ENCODE measurements at regions not wholly inside any gene's neighbourhood (a gene's known extent, or its start where the extent isn't known, plus 50 kb on each side); places are given as distances from the start of the nearest gene placed in this dataset.

DNA sequence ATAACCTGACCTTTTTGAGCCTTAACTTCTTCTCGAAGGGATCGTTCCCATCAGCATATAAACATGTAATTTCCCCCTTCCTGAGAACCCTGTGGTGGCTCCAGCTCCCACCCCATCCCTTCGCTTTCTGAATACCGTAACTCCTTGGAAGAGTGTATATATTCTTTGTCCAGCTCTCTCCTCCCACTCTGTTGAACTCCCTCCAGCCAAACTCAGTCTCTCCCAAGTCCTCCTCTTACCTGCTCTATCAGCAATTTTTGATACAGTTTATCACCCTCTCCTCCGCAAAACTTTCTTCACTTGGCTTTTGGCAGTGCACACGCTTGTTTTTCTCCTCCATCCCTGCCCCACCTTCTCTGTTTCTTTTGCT lies 109.9 kb upstream of the SLC25A33 start:
- H3K27ac ChIP-seq (ENCODE audit: low read length), result peak overlapping the region; percentile 65
- no peak for DNase-seq

DNA sequence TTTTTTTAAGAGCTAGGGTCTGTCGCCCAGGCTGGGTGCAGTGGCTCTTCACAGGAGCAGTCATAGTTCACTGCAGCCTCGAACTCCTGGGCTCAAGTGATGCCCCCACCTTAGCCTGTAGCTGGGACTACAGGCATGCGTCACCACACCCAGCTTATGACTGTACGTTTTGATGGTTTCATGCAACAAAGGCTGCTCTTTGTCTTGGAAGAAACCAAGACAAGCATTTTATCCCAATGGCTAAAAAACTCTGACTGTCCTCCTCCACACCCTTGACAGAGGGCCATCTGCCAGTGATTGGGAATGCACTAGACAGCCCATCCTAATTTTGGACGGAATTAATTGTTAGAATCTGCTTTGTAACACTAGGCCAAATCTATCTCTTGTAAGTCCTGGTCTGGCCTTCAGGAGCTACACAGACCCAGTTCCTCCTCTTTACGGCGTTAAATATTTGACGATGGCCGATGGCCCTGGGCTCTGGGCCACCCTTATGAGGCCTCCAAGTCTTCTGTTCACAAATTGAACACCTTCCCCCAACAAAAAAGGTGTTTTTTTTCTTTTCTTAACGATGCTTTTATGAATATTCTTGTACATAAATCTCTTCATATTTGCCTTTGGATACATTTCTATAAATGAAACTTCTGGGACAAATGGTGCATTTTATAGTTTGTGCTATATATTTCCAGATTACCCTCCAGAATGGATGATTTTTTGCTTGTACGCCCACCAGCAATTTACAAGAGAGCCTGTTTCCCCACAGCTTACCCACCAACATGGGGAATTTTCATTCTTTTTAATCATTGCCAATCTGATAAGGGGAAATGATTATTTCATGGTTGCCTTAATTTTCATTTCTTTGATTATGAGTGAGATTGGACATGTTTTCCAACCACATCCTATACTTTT lies 104.8 kb upstream of the SLC25A33 start:
- Histone ChIP-seq H3K36me3 (ENCODE audit: control insufficient read depth, insufficient read depth, low read length) (no peaks in the 10 kb centered on the region), H3K27ac (ENCODE audit: low read length) (peak overlapping the region; percentile 51), H3K9me3 (ENCODE audit: control insufficient read depth, low read depth, low read length) (no peaks in the 10 kb centered on the region), H3K4me1 (ENCODE audit: control insufficient read depth, insufficient read depth, low read length) (peaks cover 55% of the 10 kb centered on the region), H3K4me3 (ENCODE audit: low read length) (no peak overlapping the region), H3K27me3 (ENCODE audit: control insufficient read depth, insufficient read depth, low read length) (no peaks in the 10 kb centered on the region)
- DNase-seq, result no peak
- WGBS (ENCODE audit: insufficient coverage, low lambda C conversion rate), result 73% methylated on average over 3 of the region's 11 CpGs

More for the DNA sequence above, 109.9 kb upstream of the SLC25A33 start:
- WGBS (ENCODE audit: insufficient coverage, low lambda C conversion rate), result 63% methylated on average over 3 of the region's 6 CpGs
- Histone ChIP-seq H3K4me1 (ENCODE audit: control insufficient read depth, insufficient read depth, low read length) (peaks cover 17% of the 10 kb centered on the region), H3K4me3 (ENCODE audit: low read length) (peak overlapping the region; percentile 63), H3K9me3 (ENCODE audit: control insufficient read depth, low read depth, low read length) (no peaks in the 10 kb centered on the region), H3K36me3 (ENCODE audit: control insufficient read depth, insufficient read depth, low read length) (no peaks in the 10 kb centered on the region), H3K27me3 (ENCODE audit: control insufficient read depth, insufficient read depth, low read length) (no peaks in the 10 kb centered on the region)

DNA sequence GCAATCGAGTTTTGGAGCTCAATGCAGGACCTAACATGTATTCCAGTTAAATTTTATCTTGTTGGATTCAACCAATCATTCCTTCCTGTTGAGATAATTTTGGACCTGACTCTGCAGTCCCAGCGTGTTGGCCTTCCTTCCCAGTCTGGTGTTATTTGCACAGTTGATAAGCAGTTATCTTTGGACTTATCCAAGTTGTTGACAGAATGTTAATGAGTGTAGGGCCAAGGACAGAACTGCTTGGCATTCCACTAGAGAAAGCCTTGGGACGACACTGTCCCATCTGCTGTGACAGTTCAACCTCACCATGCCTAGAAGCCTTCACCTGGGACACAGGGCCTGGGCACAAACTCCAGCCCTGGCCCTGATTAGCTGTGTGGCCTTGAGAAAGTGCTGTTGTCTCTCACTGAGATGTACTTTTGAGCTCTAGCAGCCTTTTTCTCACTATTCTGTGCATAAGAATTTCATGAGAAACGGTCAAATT lies 104.1 kb upstream of the SLC25A33 start:
- Histone ChIP-seq H3K36me3 (ENCODE audit: control insufficient read depth, insufficient read depth, low read length) (no peaks in the 10 kb centered on the region), H3K4me3 (ENCODE audit: low read length) (no peak overlapping the region), H3K27me3 (ENCODE audit: control insufficient read depth, insufficient read depth, low read length) (no peaks in the 10 kb centered on the region), H3K4me1 (ENCODE audit: control insufficient read depth, insufficient read depth, low read length) (peaks cover 55% of the 10 kb centered on the region), H3K27ac (ENCODE audit: low read length) (peak overlapping the region; percentile 88), H3K9me3 (ENCODE audit: control insufficient read depth, low read depth, low read length) (no peaks in the 10 kb centered on the region)
- WGBS (ENCODE audit: insufficient coverage, low lambda C conversion rate), result 38% methylated on average over 1 of the region's 4 CpGs
- DNase-seq, result peak; percentile 58 to 82

DNA sequence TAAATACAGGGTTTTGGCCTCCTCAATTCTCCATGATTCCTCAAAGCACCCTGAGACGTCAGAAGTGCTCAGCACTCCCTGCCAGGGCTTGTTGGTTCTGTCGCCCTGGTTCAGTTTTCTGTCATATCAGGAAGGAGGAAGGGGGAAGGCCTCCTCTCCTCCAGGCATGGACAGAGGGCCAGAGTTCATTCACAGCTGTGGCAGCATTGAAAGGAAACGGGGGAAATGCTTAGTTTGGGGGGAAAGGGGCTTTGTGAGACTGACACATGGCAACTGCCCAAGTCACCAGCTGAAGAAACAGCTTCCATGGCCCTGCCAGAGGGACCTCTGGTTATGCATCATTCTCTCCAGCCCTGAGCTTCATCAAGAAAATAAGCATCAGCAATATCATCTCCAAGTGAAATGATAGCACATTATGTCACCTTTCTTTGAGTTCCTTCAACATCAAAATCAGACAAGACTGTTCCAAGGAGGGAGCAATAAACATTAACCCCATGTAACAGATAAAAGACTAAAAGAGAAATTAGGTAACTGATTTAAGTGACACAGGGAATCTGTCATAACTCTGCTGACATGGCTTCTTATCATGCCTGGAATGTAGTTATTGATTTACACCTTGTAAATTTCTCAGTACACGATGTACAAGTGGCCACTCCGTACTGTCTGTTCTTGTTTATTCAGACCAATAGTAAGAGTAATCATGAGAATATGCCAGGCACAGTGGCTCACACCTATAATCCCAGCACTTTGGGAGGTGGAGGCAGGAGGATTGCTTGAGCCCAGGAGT lies 103.2 kb upstream of the SLC25A33 start:
- no peak overlapping the region for H3K4me3 ChIP-seq (ENCODE audit: low read length)
- WGBS (ENCODE audit: insufficient coverage, low lambda C conversion rate), result no CpG with 5 or more reads among the region's 5 CpGs
- DNase-seq, result peak; percentile 64 to 82
- no peaks in the 10 kb centered on the region for H3K27me3 ChIP-seq (ENCODE audit: control insufficient read depth, insufficient read depth, low read length)
- peak overlapping the region; percentile 88 for H3K27ac ChIP-seq (ENCODE audit: low read length)
- H3K9me3 ChIP-seq (ENCODE audit: control insufficient read depth, low read depth, low read length), result no peaks in the 10 kb centered on the region
- H3K4me1 ChIP-seq (ENCODE audit: control insufficient read depth, insufficient read depth, low read length), result peaks cover 59% of the 10 kb centered on the region
- H3K36me3 ChIP-seq (ENCODE audit: control insufficient read depth, insufficient read depth, low read length), result no peaks in the 10 kb centered on the region

DNA sequence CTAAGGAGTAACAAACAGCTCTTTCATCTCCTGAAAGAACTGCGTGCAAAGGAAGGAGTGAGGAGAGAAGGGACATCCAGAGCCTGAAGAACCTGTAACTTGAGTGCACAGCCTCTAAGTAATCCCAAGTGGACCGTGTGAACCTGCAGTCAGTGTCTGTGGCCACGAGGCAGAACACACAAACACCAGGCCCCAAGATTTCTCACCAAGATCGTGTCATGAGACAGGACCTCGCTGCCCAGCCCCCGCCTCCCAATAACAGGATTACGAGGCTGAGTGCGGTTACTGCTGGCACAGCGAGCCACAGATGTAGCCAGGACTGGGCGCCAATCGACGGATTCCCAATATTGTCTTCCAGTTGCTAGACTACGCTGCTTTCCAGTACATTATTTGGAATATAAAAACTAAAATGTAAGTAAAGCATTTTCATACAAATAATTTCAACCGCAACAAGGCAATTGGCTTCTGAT lies 101.3 kb upstream of the SLC25A33 start:
- H3K27ac ChIP-seq (ENCODE audit: low read length), result peak overlapping the region; percentile 58
- H3K4me1 ChIP-seq (ENCODE audit: control insufficient read depth, insufficient read depth, low read length), result peaks cover 76% of the 10 kb centered on the region
- H3K27me3 ChIP-seq (ENCODE audit: control insufficient read depth, insufficient read depth, low read length), result no peaks in the 10 kb centered on the region
- no peaks in the 10 kb centered on the region for H3K9me3 ChIP-seq (ENCODE audit: control insufficient read depth, low read depth, low read length)
- H3K4me3 ChIP-seq (ENCODE audit: low read length), result no peak overlapping the region
- no peak for DNase-seq
- 80% methylated on average over 2 of the region's 14 CpGs for WGBS (ENCODE audit: insufficient coverage, low lambda C conversion rate)
- H3K36me3 ChIP-seq (ENCODE audit: control insufficient read depth, insufficient read depth, low read length), result no peaks in the 10 kb centered on the region

DNA sequence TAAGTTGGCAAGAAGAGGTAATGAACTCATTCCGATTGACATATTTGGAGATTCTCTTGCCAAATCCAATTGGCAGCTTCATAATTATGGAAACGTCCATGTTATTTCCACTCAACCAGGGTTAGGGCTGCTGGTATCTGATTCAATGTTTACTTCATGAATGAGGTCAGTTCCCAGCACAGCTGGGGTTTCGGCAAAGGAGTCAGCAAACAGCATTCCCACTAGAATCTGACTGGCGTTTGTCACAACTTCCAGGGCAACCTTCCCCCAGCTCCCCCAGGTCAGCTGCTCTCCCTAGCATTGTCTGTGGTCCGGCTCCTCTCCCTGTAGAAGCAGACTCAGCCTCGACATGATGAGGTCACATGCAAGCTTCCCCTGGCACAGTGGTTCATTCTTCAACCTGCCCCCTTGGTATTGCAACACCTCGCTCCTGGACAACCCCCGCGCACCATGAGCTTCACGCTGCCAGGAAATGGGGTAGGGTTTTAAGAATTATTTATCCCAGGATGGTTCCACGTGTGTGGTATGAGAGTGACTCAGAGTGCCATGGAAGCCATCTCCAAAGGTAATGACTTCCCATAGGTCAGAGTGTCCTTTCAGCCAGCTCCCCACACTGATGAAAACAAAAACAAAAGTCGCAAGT lies 100.7 kb upstream of the SLC25A33 start:
- no peaks in the 10 kb centered on the region for H3K27me3 ChIP-seq (ENCODE audit: control insufficient read depth, insufficient read depth, low read length)
- no peaks in the 10 kb centered on the region for H3K9me3 ChIP-seq (ENCODE audit: control insufficient read depth, low read depth, low read length)
- H3K4me1 ChIP-seq (ENCODE audit: control insufficient read depth, insufficient read depth, low read length), result peaks cover 80% of the 10 kb centered on the region
- no peaks in the 10 kb centered on the region for H3K36me3 ChIP-seq (ENCODE audit: control insufficient read depth, insufficient read depth, low read length)
- no peak overlapping the region for H3K4me3 ChIP-seq (ENCODE audit: low read length)
- peak; percentile 34 to 60 for DNase-seq
- WGBS (ENCODE audit: insufficient coverage, low lambda C conversion rate), result no CpG with 5 or more reads among the region's 12 CpGs
- H3K27ac ChIP-seq (ENCODE audit: low read length), result peak overlapping the region; percentile 58

DNA sequence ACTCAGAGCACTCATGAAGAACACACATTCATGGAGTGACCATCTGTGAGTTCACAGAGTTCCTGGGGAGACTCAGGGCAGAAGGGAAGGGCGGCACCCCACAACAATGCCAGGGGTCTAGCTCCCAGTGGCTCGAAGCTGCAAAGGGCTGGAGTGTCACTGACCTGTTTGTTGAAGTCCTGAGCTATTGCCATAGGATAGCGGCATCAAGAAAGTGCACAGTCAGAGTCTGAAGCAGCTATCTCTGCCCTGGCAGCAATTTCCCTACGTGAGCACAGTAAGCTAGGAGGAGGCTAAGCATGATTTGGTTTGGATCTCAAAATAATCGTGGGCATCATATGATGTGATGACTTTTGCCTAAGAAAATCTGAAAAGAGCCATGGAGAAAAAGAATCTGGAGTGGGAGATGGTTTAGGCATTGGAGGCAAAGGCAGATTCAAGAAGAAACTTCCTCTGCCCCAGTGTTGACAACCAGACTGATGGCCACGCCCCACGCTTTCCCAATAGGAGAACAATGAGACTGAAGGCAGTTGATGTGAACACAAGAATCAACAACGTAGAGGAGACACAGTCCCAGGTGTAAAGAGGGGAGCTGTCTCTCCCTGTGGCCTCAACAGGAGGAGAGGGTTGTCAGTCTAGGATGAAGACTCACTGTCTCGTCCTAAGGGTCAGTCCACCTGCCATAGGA lies 100.0 kb upstream of the SLC25A33 start:
- no peaks in the 10 kb centered on the region for H3K36me3 ChIP-seq (ENCODE audit: control insufficient read depth, insufficient read depth, low read length)
- peak overlapping the region; percentile 58 for H3K27ac ChIP-seq (ENCODE audit: low read length)
- H3K4me3 ChIP-seq (ENCODE audit: low read length), result no peak overlapping the region
- no peaks in the 10 kb centered on the region for H3K27me3 ChIP-seq (ENCODE audit: control insufficient read depth, insufficient read depth, low read length)
- WGBS (ENCODE audit: insufficient coverage, low lambda C conversion rate), result 80% methylated on average over 1 of the region's 9 CpGs
- no peaks in the 10 kb centered on the region for H3K9me3 ChIP-seq (ENCODE audit: control insufficient read depth, low read depth, low read length)
- DNase-seq, result peak in 1 of 2 donors; percentile 61
- peaks cover 79% of the 10 kb centered on the region for H3K4me1 ChIP-seq (ENCODE audit: control insufficient read depth, insufficient read depth, low read length)

DNA sequence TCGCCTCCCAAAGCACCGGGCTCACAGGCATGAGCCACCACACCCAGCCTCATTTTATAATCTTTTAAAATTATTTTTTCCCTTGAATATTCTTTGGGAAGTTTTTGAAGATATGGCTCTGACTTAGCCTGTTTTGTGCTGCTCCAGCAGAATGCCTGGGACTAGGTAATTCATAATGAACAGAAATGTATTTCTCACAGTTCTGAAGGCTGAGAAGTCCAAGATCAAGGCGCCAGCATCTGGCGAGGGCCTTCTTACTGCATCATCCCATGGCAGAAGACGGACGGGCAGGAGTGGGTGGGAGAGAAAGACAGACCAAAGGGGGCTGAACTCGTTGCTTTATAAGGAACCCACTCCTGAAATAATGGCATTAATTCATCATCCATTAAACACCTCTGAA lies 99.0 kb upstream of the SLC25A33 start:
- Histone ChIP-seq H3K27me3 (ENCODE audit: control insufficient read depth, insufficient read depth, low read length) (no peaks in the 10 kb centered on the region), H3K27ac (ENCODE audit: low read length) (no peak overlapping the region), H3K9me3 (ENCODE audit: control insufficient read depth, low read depth, low read length) (no peaks in the 10 kb centered on the region), H3K4me1 (ENCODE audit: control insufficient read depth, insufficient read depth, low read length) (peaks cover 75% of the 10 kb centered on the region), H3K36me3 (ENCODE audit: control insufficient read depth, insufficient read depth, low read length) (no peaks in the 10 kb centered on the region), H3K4me3 (ENCODE audit: low read length) (no peak overlapping the region)
- no peak for DNase-seq
- WGBS (ENCODE audit: insufficient coverage, low lambda C conversion rate), result no CpG with 5 or more reads among the region's 7 CpGs

DNA sequence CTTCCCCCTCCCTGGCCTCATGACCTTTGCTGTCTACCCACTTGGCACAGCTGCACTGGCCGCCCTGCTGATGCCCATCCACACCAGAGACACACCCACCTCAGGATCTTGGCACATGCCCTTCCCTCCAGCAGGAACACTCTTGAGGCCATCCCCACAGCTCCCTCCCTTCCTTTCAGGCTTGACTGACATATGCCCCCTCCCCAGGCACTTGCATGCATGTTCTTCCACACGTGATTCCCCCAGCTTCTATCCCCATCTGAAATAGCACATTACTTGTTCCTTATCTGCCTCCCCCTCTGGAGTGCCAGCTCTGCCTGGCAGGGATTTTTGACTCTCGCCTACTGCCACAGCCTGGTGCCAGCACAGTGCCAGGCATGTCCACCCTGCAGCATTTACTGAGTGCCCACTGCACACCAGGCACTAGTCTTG lies 98.5 kb upstream of the SLC25A33 start:
- no peaks in the 10 kb centered on the region for H3K27me3 ChIP-seq (ENCODE audit: control insufficient read depth, insufficient read depth, low read length)
- no peaks in the 10 kb centered on the region for H3K36me3 ChIP-seq (ENCODE audit: control insufficient read depth, insufficient read depth, low read length)
- H3K4me3 ChIP-seq (ENCODE audit: low read length), result no peak overlapping the region
- no peaks in the 10 kb centered on the region for H3K9me3 ChIP-seq (ENCODE audit: control insufficient read depth, low read depth, low read length)
- H3K4me1 ChIP-seq (ENCODE audit: control insufficient read depth, insufficient read depth, low read length), result peaks cover 70% of the 10 kb centered on the region
- WGBS (ENCODE audit: insufficient coverage, low lambda C conversion rate), result no CpG with 5 or more reads among the region's 3 CpGs
- DNase-seq, result no peak
- H3K27ac ChIP-seq (ENCODE audit: low read length), result no peak overlapping the region

Measured in large intestine (tissue), 3 donors.